ENCODE measurements at regions not wholly inside any gene's neighbourhood (a gene's known extent, or its start where the extent isn't known, plus 50 kb on each side); places are given as distances from the start of the nearest gene placed in this dataset.

- TF ChIP-seq CTCF (IDR thresholded peaks at IDR 0.05) (no peak), POLR2A (IDR thresholded peaks at IDR 0.05) (no peak)
These were observed 1106.0 kb upstream of the AUTS2 start for GRCh38 chr7:68492359-68492690.
